HG02884 (cell line): ENCODE measurements at regions not wholly inside any gene's neighbourhood (a gene's known extent, or its start where the extent isn't known, plus 50 kb on each side); places are given as distances from the start of the nearest gene placed in this dataset.
"Not testable (repeated sequence)": the region's sequence is repeated elsewhere in the genome, so short reads cannot be mapped to it uniquely, and the experiment has no call there.

Source experiments
- ATAC-seq: cut with Tn5 transposase; IDR thresholded peaks from one replicate; pipeline ENCODE4 v1.9.1; 2021; ENCODE audit warnings: mild to moderate bottlenecking, moderate library complexity; ENCODE audit not compliant: unreplicated experiment

GRCh38 chr14:48140804-48141203 lies 465.4 kb upstream of the MDGA2 start:
- no peak for ATAC-seq

- ATAC-seq, result no peak
These were observed 454.1 kb upstream of the MDGA2 start for GRCh38 chr14:48129472-48129871.

GRCh38 chr14:48127674-48128073 lies 452.3 kb upstream of the MDGA2 start:
- ATAC-seq, result no peak

GRCh38 chr14:48125654-48126053 lies 450.2 kb upstream of the MDGA2 start:
- ATAC-seq, result no peak

GRCh38 chr14:48113713-48114112 lies 438.3 kb upstream of the MDGA2 start:
- no peak for ATAC-seq

GRCh38 chr14:48111151-48111550 lies 435.7 kb upstream of the MDGA2 start:
- ATAC-seq, result no peak

GRCh38 chr14:48107646-48108045 lies 432.2 kb upstream of the MDGA2 start:
- no peak for ATAC-seq

- no peak for ATAC-seq
These were observed 421.5 kb upstream of the MDGA2 start for GRCh38 chr14:48096897-48097296.

- ATAC-seq, result no peak
These were observed 411.1 kb upstream of the MDGA2 start for GRCh38 chr14:48086516-48086915.

GRCh38 chr14:48075487-48075886 lies 400.1 kb upstream of the MDGA2 start:
- ATAC-seq, result no peak

- ATAC-seq, result no peak
These were observed 377.6 kb upstream of the MDGA2 start for GRCh38 chr14:48052973-48053372.

GRCh38 chr14:48035836-48036235 lies 360.4 kb upstream of the MDGA2 start:
- no peak for ATAC-seq

- ATAC-seq, result no peak
These were observed 351.7 kb upstream of the MDGA2 start for GRCh38 chr14:48027115-48027514.

- ATAC-seq, result no peak
These were observed 348.5 kb upstream of the MDGA2 start for GRCh38 chr14:48023881-48024280.

GRCh38 chr14:48011484-48011883 lies 336.1 kb upstream of the MDGA2 start:
- not testable (repeated sequence) for ATAC-seq

- peak; percentile 68 for ATAC-seq
These were observed 333.2 kb upstream of the MDGA2 start for GRCh38 chr14:48008646-48009045.

GRCh38 chr14:48005986-48006385 lies 330.6 kb upstream of the MDGA2 start:
- ATAC-seq, result no peak

- no peak for ATAC-seq
These were observed 318.5 kb upstream of the MDGA2 start for GRCh38 chr14:47993883-47994282.

GRCh38 chr14:47988175-47988574 lies 312.8 kb upstream of the MDGA2 start:
- no peak for ATAC-seq

GRCh38 chr14:47978871-47979270 lies 303.5 kb upstream of the MDGA2 start:
- no peak for ATAC-seq

GRCh38 chr14:47976139-47976538 lies 300.7 kb upstream of the MDGA2 start:
- no peak for ATAC-seq

- no peak for ATAC-seq
These were observed 290.8 kb upstream of the MDGA2 start for GRCh38 chr14:47966076-47966810.

- ATAC-seq, result no peak
These were observed 286.2 kb upstream of the MDGA2 start for GRCh38 chr14:47961634-47962033.
